ENCODE measurements at regions not wholly inside any gene's neighbourhood (a gene's known extent, or its start where the extent isn't known, plus 50 kb on each side); places are given as distances from the start of the nearest gene placed in this dataset.

DNA sequence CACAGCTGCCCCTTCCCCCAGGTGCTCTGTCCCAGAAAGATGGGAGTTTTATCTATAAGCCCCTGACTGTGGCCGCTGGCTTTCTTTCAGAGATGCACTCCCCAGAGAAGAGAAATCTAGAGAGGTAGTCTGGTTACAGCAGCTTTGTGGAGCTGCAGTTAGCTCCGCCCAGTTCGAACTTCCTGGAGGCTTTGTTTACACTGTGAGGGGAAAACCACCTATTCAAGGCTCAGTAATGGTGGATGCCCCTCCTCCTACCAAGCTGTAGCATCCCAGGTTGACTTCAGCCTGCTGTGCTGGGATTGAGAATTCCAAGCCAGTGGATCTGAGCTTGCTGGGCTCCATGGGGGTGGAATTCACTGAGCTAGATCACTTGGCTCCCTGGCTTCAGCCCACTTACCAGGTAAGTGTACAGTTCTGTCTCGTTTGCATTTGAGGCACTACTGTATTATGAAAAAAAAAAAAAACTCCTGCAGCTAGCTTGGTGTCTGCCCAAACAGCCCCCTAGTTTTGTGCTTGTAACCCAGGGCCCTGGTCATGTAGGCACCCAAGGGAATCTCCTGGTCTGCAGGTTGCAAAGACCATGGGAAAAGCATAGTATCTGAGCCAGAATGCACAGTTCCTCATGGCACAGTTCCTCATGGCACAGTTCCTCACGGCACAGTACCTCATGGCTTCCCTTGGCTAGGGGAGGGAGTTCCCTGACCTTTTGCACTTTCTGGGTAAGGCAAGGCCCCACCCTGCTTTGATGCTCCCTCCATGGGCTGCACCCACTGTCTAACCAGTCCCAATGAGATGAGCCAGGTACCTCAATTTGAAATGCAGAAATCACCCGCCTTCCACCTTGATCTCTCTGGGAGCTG is 275.0 kb downstream of the CENPW start (continued):
- TF ChIP-seq RAD21 (IDR thresholded peaks at IDR 0.05; ENCODE audit: low read depth), result no peak

DNA sequence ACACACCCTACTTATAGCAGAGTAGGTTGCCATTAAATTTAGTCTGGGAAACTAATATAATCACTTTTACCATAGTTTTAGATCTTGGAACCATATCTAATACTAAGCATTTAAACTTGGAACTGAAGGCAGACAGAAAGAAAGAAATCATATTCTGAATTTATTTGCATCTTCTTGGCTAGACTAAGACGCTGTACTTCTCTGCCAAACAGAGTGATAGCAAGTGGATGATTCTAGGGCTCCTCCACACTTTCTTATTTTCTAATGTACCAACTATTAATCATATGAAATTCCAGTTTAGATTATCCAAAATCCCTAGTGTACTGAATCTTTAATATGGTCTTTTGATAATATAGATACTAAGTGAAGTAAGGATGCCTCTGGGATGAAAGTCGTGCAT is 277.0 kb downstream of the CENPW start:
- H3K79me2 ChIP-seq (ENCODE audit: insufficient read depth, low read length), result no peaks in the 10 kb centered on the region
- H3K9me3 ChIP-seq (ENCODE audit: control insufficient read depth in 1 of 2, insufficient read depth in 1 of 2, low read depth in 1 of 2, low read length in 2 of 2), result no peaks in the 10 kb centered on the region
- ChIA-PET CTCF (no interaction called here), POLR2A (no interaction called here), RAD21 (ENCODE audit: low non-redundant PET in 1 of 2, low total read pairs in 2 of 2, uncharacterized antibody in 2 of 2, unreplicated experiment in 2 of 2) (no interaction called here)
- intact Hi-C loops (cut with micrococcal nuclease), result no loop called here
- no peak overlapping the region for H2AFZ ChIP-seq (ENCODE audit: low read depth, low read length, poor library complexity, severe bottlenecking)
- no peaks in the 10 kb centered on the region for H3K27me3 ChIP-seq (ENCODE audit: insufficient read depth, low read length)
- no TSS peak for BruUV-seq (replicated peaks)
- no peak overlapping the region for H3K4me3 ChIP-seq (replicated peaks in 1 of 2; ENCODE audit: low read depth in 1 of 2, low read length in 2 of 2)
- TF ChIP-seq EZH2 (IDR thresholded peaks at IDR 0.05), result no peak
- TF ChIP-seq, protein P1, sequence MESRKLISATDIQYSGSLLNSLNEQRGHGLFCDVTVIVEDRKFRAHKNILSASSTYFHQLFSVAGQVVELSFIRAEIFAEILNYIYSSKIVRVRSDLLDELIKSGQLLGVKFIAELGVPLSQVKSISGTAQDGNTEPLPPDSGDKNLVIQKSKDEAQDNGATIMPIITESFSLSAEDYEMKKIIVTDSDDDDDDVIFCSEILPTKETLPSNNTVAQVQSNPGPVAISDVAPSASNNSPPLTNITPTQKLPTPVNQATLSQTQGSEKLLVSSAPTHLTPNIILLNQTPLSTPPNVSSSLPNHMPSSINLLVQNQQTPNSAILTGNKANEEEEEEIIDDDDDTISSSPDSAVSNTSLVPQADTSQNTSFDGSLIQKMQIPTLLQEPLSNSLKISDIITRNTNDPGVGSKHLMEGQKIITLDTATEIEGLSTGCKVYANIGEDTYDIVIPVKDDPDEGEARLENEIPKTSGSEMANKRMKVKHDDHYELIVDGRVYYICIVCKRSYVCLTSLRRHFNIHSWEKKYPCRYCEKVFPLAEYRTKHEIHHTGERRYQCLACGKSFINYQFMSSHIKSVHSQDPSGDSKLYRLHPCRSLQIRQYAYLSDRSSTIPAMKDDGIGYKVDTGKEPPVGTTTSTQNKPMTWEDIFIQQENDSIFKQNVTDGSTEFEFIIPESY (IDR thresholded peaks at IDR 0.05; ENCODE audit: extremely low read depth, insufficient replicate concordance, low read length), result no peak
- TF ChIP-seq RAD21 (IDR thresholded peaks at IDR 0.05; ENCODE audit: low read depth), result no peak
- TF ChIP-seq ELF1 (IDR thresholded peaks at IDR 0.05; ENCODE audit: borderline replicate concordance, low read depth), result no peak
- TF ChIP-seq EZH2phosphoT487 (IDR thresholded peaks at IDR 0.05; ENCODE audit: borderline replicate concordance), result no peak
- TF ChIP-seq CBX3 (IDR thresholded peaks at IDR 0.05; ENCODE audit: low read depth), result no peak
- TF ChIP-seq TCF7L2 (IDR thresholded peaks at IDR 0.05; ENCODE audit: borderline replicate concordance, extremely low read depth, insufficient read depth, insufficient read length), result no peak
- TF ChIP-seq, protein P2, sequence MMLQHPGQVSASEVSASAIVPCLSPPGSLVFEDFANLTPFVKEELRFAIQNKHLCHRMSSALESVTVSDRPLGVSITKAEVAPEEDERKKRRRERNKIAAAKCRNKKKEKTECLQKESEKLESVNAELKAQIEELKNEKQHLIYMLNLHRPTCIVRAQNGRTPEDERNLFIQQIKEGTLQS (IDR thresholded peaks at IDR 0.05), result no peak
- TF ChIP-seq YY1 (IDR thresholded peaks at IDR 0.05; ENCODE audit: extremely low read depth, insufficient replicate concordance, low read depth, low read length), result no peak
- TF ChIP-seq ZFX (IDR thresholded peaks at IDR 0.05), result no peak
- TF ChIP-seq JUND (IDR thresholded peaks at IDR 0.05), result no peak
- no peak for TF ChIP-seq FOSL1 (IDR thresholded peaks at IDR 0.05; ENCODE audit: low read depth)
- TF ChIP-seq SIN3A (IDR thresholded peaks at IDR 0.05; ENCODE audit: low read depth), result no peak
- TF ChIP-seq ZNF274 (IDR thresholded peaks at IDR 0.05; ENCODE audit: low read depth, low read length), result no peak
- TF ChIP-seq SRF (IDR thresholded peaks at IDR 0.05; ENCODE audit: low read depth), result no peak
- TF ChIP-seq POLR2AphosphoS5 (IDR thresholded peaks at IDR 0.05; ENCODE audit: low read depth, low read length), result no peak
- TF ChIP-seq, protein P3, sequence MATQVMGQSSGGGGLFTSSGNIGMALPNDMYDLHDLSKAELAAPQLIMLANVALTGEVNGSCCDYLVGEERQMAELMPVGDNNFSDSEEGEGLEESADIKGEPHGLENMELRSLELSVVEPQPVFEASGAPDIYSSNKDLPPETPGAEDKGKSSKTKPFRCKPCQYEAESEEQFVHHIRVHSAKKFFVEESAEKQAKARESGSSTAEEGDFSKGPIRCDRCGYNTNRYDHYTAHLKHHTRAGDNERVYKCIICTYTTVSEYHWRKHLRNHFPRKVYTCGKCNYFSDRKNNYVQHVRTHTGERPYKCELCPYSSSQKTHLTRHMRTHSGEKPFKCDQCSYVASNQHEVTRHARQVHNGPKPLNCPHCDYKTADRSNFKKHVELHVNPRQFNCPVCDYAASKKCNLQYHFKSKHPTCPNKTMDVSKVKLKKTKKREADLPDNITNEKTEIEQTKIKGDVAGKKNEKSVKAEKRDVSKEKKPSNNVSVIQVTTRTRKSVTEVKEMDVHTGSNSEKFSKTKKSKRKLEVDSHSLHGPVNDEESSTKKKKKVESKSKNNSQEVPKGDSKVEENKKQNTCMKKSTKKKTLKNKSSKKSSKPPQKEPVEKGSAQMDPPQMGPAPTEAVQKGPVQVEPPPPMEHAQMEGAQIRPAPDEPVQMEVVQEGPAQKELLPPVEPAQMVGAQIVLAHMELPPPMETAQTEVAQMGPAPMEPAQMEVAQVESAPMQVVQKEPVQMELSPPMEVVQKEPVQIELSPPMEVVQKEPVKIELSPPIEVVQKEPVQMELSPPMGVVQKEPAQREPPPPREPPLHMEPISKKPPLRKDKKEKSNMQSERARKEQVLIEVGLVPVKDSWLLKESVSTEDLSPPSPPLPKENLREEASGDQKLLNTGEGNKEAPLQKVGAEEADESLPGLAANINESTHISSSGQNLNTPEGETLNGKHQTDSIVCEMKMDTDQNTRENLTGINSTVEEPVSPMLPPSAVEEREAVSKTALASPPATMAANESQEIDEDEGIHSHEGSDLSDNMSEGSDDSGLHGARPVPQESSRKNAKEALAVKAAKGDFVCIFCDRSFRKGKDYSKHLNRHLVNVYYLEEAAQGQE (IDR thresholded peaks at IDR 0.05; ENCODE audit: low read depth), result no peak
- no peak for TF ChIP-seq POLR2A (IDR thresholded peaks at IDR 0.05; ENCODE audit: borderline replicate concordance, extremely low read depth, insufficient read depth, insufficient read length)
- no peak for DNase-seq (ENCODE audit: low read depth, low spot score)
- no peak overlapping the region for H3K9ac ChIP-seq (ENCODE audit: low read length)
- no peaks in the 10 kb centered on the region for H3K9me2 ChIP-seq (ENCODE audit: insufficient read depth)
- H3K4me1 ChIP-seq (ENCODE audit: control insufficient read depth in 1 of 2, insufficient read depth in 2 of 2, low read length in 2 of 2), result no peaks in the 10 kb centered on the region
- no peak for ATAC-seq
- H3K27ac ChIP-seq (ENCODE audit: low read depth, low read length), result no peak overlapping the region
- H4K20me1 ChIP-seq (ENCODE audit: insufficient read depth), result no peaks in the 10 kb centered on the region
- no peak overlapping the region for H3K4me2 ChIP-seq (ENCODE audit: low read length)
- H3K36me3 ChIP-seq (ENCODE audit: control insufficient read depth in 1 of 2, insufficient read depth in 2 of 2, low read length in 2 of 2), result no peaks in the 10 kb centered on the region
